Neural progenitor cell (in vitro differentiated cells): ENCODE measurements at regions not wholly inside any gene's neighbourhood (a gene's known extent, or its start where the extent isn't known, plus 50 kb on each side); places are given as distances from the start of the nearest gene placed in this dataset.

Source experiments
- DNase-seq: peaks from one replicate; pipeline ENCODE4 v3.0.0-alpha.2; 2016; ENCODE audit warnings: low spot score
- H2AFZ ChIP-seq: fragments of 200-600 bp; sonication (generic); replicated peaks from 2 replicates; pipeline ENCODE4 v1.6.1; 2016; ENCODE audit warnings: antibody characterized with exemption
- H3F3A ChIP-seq: fragments of 200-600 bp; sonication (generic); 2 replicates; pipeline ENCODE4 v1.6.1; 2016; ENCODE audit warnings: antibody characterized with exemption, low read depth
- H3K27ac ChIP-seq: fragments of 200-600 bp; sonication (generic); 2 replicates; pipeline ENCODE4 v1.5.1; 2016; ENCODE audit warnings: mild to moderate bottlenecking
- H3K27me3 ChIP-seq: fragments of 200-600 bp; sonication (generic); 2 replicates; pipeline ENCODE4 v1.6.1; 2016; ENCODE audit warnings: mild to moderate bottlenecking, moderate library complexity
- H3K36me3 ChIP-seq: fragments of 200-600 bp; sonication (generic); 2 replicates; pipeline ENCODE4 v1.5.1; 2016
- H3K4me1 ChIP-seq: fragments of 200-600 bp; sonication (generic); 2 replicates; pipeline ENCODE4 v1.6.1; 2016; ENCODE audit warnings: mixed run types
- H3K4me2 ChIP-seq: fragments of 200-600 bp; sonication (generic); 2 replicates; pipeline ENCODE4 v1.6.1; 2016
- H3K4me3 ChIP-seq: fragments of 200-600 bp; sonication (generic); 2 replicates; pipeline ENCODE4 v1.5.1; 2016
- H3K79me2 ChIP-seq: fragments of 200-600 bp; sonication (generic); 2 replicates; pipeline ENCODE4 v1.6.1; 2016; ENCODE audit warnings: low read depth
- H3K9ac ChIP-seq: fragments of 200-600 bp; sonication (generic); 2 replicates; pipeline ENCODE4 v1.6.1; 2016
- H3K9me3 ChIP-seq: fragments of 200-600 bp; sonication (generic); 2 replicates; pipeline ENCODE4 v1.5.1; 2016; ENCODE audit warnings: low read depth
- H4K20me1 ChIP-seq: fragments of 200-600 bp; sonication (generic); 2 replicates; pipeline ENCODE4 v1.6.1; 2016; ENCODE audit warnings: low read depth
- H3K27ac Mint-ChIP-seq: 3 replicates; pipeline ENCODE4 v1.8.0; 2021; ENCODE audit warnings: mixed read lengths
- H3K27me3 Mint-ChIP-seq: 2 replicates; pipeline ENCODE4 v1.8.0; 2022; ENCODE audit warnings: low read depth, mild to moderate bottlenecking, inconsistent platforms, moderate library complexity, mixed read lengths; ENCODE audit not compliant: insufficient read depth
- H3K36me3 Mint-ChIP-seq: 3 replicates; pipeline ENCODE4 v1.8.0; 2021; ENCODE audit warnings: mixed read lengths
- H3K4me1 Mint-ChIP-seq: 3 replicates; pipeline ENCODE4 v1.8.0; 2021; ENCODE audit warnings: mixed read lengths
- H3K4me3 Mint-ChIP-seq: 3 replicates; pipeline ENCODE4 v1.8.0; 2021; ENCODE audit warnings: mild to moderate bottlenecking, moderate library complexity, mixed read lengths
- H3K9me3 Mint-ChIP-seq: 3 replicates; pipeline ENCODE4 v1.8.0; 2020; ENCODE audit warnings: mixed read lengths
- CTCF ChIP-seq: fragments of 200-600 bp; sonication (generic); IDR thresholded peaks from 2 replicates; pipeline ENCODE4 v1.5.1; 2017; ENCODE audit warnings: antibody characterized with exemption, mild to moderate bottlenecking
- EZH2 ChIP-seq: fragments of 200-600 bp; sonication (generic); IDR thresholded peaks from 2 replicates; pipeline ENCODE4 v1.6.1; 2017; ENCODE audit warnings: antibody characterized with exemption, mild to moderate bottlenecking, moderate library complexity
- EZH2phosphoT487 ChIP-seq: fragments of 200-600 bp; sonication (generic); IDR thresholded peaks from 2 replicates; pipeline ENCODE4 v1.6.1; 2017; ENCODE audit warnings: antibody characterized with exemption

DNA sequence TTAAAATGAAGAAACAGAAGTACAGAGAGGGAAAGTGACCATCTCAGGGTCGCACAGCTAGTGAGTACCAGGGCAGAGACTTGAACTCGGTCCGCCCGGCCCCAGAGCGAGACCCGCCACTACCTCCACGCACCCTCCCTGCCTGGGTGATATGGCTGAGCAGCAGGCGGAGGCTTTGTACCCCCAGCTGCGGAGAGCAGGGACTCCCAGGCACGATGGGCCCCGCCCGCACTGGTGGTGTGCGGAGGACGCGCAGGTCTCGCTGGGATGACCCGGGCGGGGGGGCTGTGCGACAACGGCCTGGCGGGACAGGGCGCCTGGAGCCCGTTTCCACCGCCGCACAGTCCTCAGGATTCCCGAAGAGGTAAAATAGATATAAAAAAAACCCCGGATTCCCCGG lies 64.7 kb upstream of the LARP1 start:
- H3K27ac ChIP-seq: no peak overlapping the region
- no peaks in the 10 kb centered on the region for H3K79me2 ChIP-seq
- no peaks in the 10 kb centered on the region for H3K9me3 ChIP-seq
- no peak overlapping the region for H3K9ac ChIP-seq
- H4K20me1 ChIP-seq: no peaks in the 10 kb centered on the region
- H3K36me3 ChIP-seq: no peaks in the 10 kb centered on the region
- TF ChIP-seq EZH2 (no peak), EZH2phosphoT487 (no peak), CTCF (no peak)
- H3K27me3 ChIP-seq: peaks cover 12% of the 10 kb centered on the region
- DNase-seq: no peak
- H3K4me1 Mint-ChIP-seq: no peaks in the 10 kb centered on the region
- no peak overlapping the region for H3K4me2 ChIP-seq
- H3K27me3 Mint-ChIP-seq: no peaks in the 10 kb centered on the region
- H3K4me3 ChIP-seq: no peak overlapping the region
- no peaks in the 10 kb centered on the region for H3K36me3 Mint-ChIP-seq
- no peak overlapping the region for H3K27ac Mint-ChIP-seq
- H3F3A ChIP-seq: peaks cover 7% of the 10 kb centered on the region
- no peak overlapping the region for H3K4me3 Mint-ChIP-seq
- H2AFZ ChIP-seq: no peak overlapping the region
- peaks cover 4% of the 10 kb centered on the region for H3K9me3 Mint-ChIP-seq
- H3K4me1 ChIP-seq: no peaks in the 10 kb centered on the region

DNA sequence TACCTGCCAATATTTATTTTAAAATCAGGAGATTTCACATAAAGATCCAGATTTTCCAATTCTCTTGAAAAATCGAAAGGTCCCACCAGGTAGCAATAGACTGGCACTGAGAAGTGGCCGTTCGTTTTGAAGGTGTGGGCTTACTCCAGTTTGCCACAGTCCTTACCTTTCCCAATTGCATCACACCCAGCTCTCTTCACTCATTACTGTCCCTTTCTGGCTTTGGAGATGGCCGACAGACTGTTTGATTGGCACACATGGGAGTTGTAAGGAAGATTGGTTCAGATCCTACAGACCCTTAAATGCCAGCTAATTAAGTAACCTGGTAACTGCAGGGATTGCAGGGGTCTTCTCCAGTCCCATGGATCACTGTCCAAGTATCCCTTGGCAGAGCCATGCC lies 68.7 kb upstream of the LARP1 start:
- Mint-ChIP-seq H3K27me3 (no peaks in the 10 kb centered on the region), H3K36me3 (no peaks in the 10 kb centered on the region), H3K4me1 (peaks cover 7% of the 10 kb centered on the region), H3K9me3 (peaks cover 8% of the 10 kb centered on the region), H3K4me3 (no peak overlapping the region), H3K27ac (no peak overlapping the region)
- H4K20me1 ChIP-seq: no peaks in the 10 kb centered on the region
- peaks cover 5% of the 10 kb centered on the region for H3K27me3 ChIP-seq
- H3K9me3 ChIP-seq: no peaks in the 10 kb centered on the region
- H3K79me2 ChIP-seq: peaks cover 4% of the 10 kb centered on the region
- H3K27ac ChIP-seq: no peak overlapping the region
- H3K9ac ChIP-seq: no peak overlapping the region
- H3K4me2 ChIP-seq: no peak overlapping the region
- H3K4me3 ChIP-seq: no peak overlapping the region
- peaks cover 5% of the 10 kb centered on the region for H3F3A ChIP-seq
- no peak for TF ChIP-seq CTCF
- TF ChIP-seq EZH2phosphoT487: no peak
- TF ChIP-seq EZH2: no peak
- H2AFZ ChIP-seq: no peak overlapping the region
- DNase-seq: no peak
- H3K4me1 ChIP-seq: peaks cover 4% of the 10 kb centered on the region
- H3K36me3 ChIP-seq: no peaks in the 10 kb centered on the region

- peak overlapping the region; percentile 80 for H3K4me3 Mint-ChIP-seq
- H3K27ac ChIP-seq: peak overlapping the region; percentile 15
- peaks cover 3% of the 10 kb centered on the region for H3K27me3 Mint-ChIP-seq
- DNase-seq: no peak
- H3K27ac Mint-ChIP-seq: peak overlapping the region; percentile 2
- peaks cover 4% of the 10 kb centered on the region for H3K79me2 ChIP-seq
- H3K4me1 Mint-ChIP-seq: peaks cover 7% of the 10 kb centered on the region
- H3K9me3 Mint-ChIP-seq: peaks cover 8% of the 10 kb centered on the region
- H3K4me3 ChIP-seq: peak overlapping the region; percentile 46
- H4K20me1 ChIP-seq: no peaks in the 10 kb centered on the region
- H3K9me3 ChIP-seq: no peaks in the 10 kb centered on the region
- no peaks in the 10 kb centered on the region for H3K36me3 Mint-ChIP-seq
- no peaks in the 10 kb centered on the region for H3K36me3 ChIP-seq
- peaks cover 4% of the 10 kb centered on the region for H3K4me1 ChIP-seq
- H3F3A ChIP-seq: peaks cover 8% of the 10 kb centered on the region
- H3K27me3 ChIP-seq: no peaks in the 10 kb centered on the region
- TF ChIP-seq EZH2phosphoT487 (no peak), EZH2 (peak; percentile 47), CTCF (no peak)
- peak overlapping the region; percentile 73 for H2AFZ ChIP-seq
- peak overlapping the region; percentile 76 for H3K4me2 ChIP-seq
- no peak overlapping the region for H3K9ac ChIP-seq
Measured at GRCh38 chr5:154683101-154683880, 71.9 kb upstream of the LARP1 start.
